D341Med (cell line): ENCODE measurements at regions not wholly inside any gene's neighbourhood (a gene's known extent, or its start where the extent isn't known, plus 50 kb on each side); places are given as distances from the start of the nearest gene placed in this dataset.

ENCODE experiments used
- DNase-seq: peaks from one replicate; pipeline ENCODE4 v3.0.0; 2012; ENCODE audit warnings: low spot score

DNA sequence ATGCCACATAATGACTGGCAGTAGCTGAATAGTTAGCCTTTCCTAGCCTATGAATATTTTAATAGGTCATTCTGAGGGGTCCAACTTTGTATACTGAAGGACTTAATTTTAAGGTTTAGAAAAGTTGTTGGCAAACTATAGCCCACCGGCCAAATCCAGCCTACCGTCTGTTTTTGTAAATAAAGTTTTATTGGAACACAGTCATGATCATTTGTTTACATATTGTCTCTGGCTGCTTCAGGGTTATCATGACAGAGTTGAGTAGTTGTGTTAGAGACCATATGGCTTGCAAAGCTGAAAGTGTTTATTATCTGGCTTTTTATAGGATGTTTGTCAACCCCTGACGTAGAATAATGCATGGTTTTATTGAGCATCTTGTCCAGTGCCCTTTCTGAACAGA lies 73.4 kb downstream of the NTMT2 start:
- no peak for DNase-seq

DNA sequence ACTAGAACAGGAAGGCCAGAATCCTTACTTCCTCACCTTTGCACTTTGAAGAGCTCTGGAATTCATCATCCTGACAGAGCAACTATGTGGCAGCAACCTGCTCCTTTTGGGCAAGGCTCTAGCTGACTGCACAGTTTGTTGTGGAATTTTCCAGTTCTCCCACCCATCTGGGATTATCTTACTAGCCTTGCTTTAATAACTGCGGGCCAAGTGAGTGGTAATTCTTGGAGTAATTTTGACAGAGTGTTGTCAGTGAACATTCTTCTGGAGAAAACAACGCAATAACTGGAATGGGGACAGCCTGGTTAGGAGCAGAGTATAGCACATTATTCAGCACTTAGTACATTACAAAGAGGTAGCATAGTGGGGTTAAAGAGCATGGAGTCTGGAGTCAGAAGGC lies 75.3 kb downstream of the NTMT2 start:
- no peak for DNase-seq

DNA sequence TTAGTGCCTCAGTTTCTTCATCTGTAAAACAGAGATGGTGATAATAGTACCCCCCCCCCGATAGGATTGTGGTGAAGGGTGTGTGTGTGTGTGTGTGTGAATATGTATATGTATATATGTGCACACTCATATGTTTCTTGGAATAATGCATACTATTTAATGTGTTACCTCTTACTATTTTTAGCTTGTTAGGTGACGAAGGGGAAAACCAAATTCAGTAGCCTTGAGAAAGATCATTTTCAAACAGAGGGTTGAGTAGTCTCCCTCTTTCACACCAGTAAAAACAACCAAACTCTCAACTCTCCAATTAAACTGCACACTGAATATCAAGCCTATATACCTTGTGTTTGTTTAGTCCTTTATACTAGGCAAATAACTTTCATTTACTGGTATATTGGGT lies 75.7 kb downstream of the NTMT2 start:
- no peak for DNase-seq

DNA sequence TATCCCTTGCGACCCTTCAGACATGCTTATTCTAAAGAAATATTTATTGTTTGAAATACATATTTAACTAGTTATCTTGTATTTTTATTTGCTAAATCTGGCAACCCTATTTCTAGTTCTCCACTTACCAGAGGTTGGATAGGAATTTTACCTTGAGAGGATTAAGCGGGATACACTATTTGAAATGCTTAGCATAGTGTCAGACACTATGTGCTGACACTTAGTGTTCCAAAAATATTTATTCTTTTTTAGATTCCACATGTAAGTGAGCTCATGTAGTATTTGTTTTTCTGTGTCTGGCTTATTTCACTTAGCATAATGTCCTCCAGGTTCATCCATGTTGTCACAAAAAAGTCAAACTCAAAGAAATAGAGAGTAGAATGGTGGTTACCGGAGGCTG lies 78.7 kb downstream of the NTMT2 start:
- DNase-seq, result no peak

DNA sequence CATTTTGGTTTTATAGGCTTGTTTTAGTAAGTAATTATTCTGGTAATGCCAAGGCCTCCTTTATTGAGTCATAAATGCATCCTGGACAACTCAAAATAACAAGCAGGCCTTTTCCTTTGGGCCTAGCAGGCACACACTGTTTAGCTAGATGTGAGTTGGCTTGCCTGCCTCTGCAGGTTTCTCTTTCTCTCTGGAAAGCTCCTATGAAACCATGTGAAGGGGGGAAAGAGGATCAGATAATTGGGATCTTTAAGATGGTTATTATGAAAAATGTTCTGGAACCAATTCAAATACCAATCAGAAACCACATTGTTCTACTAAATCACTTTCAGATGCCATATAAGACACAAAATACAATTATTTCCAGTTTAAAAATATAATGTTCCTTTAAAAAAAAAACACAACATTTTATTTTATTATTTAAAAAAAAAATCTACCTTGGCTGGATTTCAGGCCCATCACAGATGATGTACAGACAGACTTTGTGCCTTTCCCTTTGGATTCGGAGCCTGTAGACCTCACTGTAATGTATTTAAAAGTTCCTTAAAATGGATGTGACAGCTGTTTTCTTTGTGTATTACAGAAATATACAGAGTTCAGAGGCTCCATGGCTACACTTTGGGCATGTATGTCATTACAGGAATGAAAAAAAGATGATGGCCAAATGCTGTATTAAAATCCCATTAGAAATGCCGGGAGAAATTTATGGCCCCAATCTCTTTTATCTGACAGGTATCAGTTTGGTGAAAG lies 80.2 kb downstream of the NTMT2 start:
- DNase-seq, result no peak

DNA sequence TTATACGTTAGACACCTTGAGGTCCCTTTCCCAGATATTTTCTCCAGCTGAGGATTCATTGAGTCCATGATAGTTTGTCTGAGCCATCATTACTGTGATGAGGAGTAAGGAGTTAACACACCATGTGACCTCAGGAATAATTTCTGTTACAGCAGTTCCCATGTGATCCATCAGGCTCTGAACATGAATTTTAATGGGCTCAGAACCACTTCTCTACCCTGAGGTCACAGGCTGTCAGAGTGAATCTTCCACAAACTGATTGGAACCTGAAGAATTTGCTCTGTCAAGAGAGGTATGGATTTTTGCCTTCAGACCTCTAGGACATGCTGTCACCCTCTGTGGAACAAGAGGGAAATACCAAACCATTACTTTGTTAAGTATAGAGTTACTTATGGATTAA lies 81.0 kb downstream of the NTMT2 start:
- no peak for DNase-seq

DNA sequence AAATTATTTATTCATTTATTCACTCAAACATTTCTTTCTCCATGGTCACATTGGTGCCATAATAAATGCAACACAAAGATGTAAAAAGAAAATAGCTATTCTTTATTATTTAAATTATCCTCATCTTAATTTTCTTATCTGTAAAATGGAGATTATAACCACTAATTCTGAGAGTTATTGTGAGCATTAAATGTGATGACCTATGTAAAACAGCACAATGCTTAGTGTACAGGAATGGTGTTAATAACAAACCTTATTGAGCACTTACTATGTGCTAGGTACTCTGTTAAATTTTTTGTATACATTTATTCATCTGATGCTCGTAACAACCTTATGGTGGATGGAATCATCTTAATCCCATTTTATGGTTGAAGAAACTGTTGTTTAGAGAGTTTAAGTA lies 84.6 kb downstream of the NTMT2 start:
- no peak for DNase-seq

DNA sequence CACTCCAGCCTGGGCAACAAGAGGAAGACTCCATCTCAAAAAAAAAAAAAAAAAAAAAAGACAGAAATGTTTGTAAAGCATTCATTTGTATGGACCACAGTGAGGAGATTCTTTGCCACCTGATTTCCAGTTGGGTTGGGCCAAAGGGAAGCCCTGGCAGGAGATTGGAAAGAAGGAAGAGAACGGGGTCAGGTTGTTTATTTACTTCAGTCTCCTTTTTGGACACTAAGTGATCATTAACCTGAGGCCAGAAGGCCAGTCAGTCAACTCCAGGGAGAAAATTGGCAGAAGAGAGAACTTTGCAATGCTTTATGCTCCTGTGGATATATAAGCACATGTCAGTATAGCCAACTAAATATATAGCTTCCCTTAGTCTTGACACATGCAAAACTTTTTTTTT lies 85.9 kb downstream of the NTMT2 start:
- no peak for DNase-seq

DNA sequence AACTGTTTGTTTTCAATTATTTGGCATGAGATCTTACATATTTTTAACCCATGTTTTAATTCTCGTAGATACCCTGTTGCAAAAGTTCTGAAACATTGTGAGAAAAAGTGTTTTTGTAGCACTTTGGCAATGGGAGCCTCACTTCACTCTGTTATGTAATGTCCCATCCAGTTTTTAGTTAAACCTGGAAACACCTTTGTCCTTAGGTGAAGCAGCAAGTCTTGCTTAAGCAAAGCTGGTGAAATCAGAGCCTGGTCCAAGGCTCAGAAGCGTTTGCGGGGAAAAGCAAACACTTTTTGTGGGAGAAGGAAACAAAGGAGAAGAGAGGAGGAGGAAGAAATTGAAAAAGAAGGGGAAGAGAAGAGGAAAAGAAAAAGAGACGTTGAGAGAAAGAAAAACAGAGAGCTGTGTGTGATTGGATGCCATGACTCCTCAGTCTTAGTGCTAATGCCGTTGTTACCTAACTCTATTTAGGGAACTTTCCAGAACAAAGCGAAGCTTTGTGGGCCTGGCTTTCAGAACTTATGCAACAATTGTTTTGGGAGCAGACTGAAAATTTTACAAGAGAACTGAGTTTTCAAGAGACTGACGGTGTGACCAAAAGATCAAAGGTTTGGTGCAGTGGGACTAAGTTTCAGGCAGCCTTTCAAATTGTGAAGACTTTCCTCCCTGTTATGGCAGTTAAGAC lies 93.1 kb downstream of the NTMT2 start:
- DNase-seq, result no peak

DNA sequence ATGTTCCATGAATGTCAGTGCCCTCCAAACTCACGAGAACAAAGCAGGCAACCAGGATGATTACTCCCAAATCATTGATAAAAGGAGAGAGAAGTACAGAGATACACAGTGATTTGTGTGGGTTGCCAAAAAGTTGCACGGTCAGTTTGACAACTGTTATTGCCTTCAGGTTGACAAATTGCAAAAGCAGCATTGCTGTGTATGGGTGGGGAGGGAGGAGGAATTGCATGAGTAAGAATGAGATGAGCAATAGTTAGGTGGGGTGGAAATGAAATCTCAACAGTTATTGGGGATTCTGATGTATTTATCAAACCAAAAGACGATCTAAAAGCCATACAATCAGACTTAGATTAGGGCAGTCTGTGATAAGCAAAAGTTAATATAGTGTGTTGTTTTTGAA lies 93.7 kb downstream of the NTMT2 start:
- no peak for DNase-seq

DNA sequence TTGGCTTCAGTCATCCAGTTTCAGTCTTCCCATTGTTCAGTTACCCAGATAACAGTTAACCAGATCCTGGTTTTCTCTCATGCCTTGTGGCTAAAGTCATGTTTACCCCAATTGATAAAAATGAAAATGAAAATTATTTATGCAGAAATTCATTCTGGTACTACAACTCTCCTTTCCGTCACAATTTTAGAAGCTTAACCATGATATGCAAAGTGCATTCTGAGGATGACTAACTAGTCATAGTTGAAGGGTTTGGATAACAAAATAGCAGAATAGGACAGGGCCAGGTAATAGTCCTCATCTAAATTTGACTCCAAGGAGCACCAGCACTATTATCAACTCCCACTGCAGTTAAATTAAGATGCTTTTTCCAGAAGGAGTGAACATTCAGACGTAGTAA lies 94.7 kb downstream of the NTMT2 start:
- no peak for DNase-seq

DNA sequence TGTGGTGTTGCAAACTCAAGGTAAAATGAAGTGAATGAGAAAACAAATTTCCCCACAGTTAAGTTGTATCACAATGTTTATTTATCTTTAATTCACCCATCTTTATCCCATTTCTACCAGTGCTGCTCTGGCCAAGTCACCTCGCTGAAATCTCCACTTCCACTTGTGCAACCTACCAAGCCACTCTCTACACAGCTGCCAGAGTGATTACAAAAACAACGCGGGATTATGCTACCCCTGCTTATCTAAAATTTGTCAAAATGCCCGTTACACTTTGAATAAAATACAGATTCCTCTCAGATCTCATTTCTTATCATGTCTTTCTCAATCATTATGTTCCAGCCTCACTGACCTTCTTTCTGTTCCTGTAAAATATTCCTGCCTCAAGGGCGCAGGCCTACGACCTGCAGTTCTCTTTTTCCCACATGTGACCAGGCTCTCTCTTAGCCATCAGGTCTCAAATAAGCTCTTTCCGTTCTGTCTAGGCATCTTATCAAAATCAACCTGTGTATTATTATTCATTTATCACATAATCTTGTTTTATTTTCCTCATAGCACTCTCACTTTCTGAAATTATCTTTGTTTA lies 95.6 kb downstream of the NTMT2 start:
- DNase-seq, result no peak

DNA sequence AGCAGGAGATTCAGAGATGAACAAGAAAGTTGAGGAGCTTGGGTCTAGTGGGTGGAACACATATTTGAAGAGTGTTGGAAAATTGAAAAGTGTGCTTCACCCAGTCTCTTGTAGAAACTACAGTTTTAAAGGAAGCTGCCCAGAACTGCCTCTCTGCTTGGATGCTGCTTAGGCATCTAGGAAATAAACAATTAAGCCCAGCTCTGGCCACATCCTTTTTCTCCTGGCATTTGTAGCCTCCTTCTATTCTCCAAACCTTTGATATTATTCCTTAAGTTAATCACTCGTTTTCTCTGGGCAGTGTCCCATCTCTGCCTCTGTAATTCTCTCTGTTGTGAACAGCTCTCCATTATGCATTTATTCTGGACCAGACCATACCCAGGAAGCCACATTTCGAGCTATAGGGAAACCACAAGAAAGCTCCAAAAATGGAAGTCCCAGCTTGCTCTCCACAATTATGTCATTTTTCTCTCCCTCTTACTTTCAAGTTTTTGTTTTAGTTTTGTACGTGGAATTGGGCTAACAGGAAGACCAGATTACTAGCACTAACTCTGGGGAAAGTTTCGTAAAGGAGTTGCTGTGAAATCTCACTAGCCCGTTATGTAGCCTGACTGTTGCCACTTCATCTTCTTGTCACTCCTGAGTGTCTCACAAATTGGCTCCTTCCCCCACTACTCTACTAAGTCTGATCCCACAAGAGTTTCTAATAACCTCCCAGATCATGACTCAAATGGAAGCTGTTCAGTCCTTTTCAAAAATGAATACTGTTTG lies 102.2 kb downstream of the NTMT2 start:
- no peak for DNase-seq

DNA sequence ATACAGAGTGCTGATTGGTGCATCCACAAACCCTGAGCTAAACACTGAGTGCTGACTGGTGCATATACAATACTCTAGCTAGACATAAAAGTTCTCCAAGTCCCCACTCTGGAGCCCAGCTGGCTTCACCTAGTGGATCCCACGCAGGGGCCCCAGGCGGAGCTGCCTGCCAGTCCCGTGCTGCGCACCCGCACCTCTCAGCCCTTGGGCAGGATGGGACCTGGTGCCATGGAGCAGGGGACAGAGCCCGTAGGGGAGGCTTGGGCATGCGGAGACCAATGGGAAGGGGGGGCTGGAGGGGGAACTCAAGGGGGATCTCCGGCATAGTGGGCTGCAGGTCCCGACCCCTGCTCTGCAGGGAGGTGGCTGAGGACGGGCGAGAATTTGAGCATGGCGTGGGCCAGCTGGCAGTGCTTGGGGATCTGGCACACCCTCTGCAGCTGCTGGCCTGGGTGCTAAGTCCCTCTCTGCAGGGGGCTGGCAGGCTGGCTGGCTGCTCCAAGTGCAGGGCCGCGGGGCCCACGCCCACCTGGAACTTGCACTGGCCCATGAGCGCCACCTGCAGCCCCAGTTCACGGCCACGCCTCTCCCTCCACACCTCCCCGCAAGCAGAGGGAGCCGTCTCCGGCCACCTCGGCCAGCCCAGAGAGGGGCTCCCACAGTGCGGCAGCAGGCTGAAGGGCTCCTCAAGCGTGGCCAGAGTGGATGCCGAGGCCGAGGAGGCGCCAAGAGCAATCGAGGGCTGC lies 104.9 kb downstream of the NTMT2 start:
- no peak for DNase-seq

DNA sequence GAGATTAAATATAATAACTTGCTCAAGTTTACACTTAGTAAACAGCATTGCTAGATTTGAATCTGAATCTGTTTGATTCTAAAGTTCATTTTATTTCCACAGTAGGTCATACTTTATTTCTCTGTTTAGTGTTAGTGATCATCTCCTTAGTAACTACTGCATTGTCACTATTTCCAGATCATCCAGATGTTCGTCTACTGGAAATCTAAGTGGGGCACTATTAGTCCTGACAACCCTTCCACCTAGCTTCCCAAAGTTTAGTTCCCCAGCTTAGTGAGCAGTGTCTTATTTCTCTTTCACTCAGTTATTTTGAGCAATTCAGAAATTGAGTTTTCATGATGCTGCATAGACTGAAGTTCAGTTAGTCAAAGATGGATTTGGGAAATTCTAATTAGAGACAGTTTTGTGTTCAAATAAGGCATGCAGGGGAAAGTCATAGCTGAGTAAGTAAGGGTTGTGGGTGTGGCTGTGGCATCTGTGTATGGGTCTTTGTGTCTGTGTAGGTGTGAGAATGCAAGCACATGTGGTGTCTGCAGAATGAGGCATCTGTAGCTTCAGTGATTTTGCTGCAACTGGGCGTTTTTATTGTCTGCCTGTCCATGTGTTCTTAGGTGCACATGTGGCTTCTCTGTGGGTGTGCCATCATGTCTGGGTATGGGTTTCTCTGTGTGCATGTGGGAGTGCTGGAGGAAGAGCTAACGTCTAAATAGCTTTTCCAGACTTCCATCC lies 107.3 kb downstream of the NTMT2 start:
- DNase-seq, result no peak

DNA sequence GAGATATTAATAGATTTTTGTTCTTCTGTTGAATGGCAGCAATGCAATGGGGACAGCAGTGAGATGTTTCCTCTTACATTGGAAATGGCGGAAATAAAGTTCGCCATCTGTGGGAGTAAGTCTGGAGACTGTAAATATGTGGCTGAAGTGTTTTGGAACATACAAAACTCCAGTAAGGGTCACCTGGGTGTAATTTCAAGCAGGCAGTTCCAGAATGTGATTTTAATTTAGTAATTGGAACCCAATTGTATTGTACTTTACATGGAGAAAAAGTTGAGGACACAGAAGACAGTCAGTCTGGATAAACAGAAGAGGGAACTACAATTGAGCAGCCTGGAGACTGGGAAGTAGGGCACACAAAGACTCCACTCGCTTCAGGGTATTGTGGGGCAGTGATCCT lies 108.6 kb downstream of the NTMT2 start:
- DNase-seq, result no peak

DNA sequence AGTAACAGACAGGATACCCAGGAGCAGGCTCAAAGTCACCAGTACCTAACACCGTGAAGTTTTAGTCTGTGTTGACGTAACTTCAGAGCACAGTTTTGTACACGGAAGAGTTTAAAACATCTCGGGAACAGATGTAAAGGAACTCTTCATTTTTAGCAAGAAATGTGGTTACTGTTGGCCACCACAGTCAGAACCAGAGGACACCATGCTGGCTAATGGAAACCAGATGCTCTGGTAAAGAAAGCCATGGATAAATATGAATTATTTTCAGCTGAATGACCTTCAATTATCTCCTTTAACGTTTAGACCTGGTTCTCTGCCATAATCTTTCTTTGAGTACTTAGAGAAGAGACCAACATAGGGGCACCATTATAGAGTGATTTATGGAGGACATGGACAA lies 115.9 kb downstream of the NTMT2 start:
- DNase-seq, result no peak

DNA sequence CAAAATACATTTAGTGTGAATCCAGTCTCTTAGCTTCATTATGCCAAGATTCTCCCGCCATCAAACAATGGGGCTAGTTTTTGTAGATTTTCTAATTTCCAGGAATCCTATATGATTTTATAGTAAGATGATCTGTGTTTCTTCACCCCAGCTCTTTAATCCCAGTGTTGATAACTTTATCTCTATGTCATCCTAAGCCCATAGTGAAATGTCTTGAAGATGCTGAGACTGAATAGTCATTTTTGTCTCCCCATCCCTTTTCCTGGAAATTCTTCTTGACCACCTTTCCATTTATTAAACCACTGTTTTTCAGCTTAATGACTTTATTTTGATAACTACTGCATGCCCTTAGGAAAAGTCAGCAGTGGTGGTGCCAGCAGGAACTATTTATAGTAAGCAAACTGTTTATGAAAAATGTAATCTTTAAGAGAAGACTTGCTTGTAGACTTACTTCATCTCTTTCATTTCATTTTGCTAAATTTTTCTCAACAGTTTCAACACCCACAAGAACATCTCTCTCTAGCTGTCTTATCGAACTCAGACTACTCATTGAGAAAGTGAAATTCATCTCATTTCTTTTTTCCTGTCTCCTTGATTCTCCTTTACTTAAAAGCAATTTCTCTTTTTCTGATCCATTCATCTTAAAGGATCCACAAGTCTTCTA lies 116.6 kb downstream of the NTMT2 start:
- DNase-seq, result no peak

DNA sequence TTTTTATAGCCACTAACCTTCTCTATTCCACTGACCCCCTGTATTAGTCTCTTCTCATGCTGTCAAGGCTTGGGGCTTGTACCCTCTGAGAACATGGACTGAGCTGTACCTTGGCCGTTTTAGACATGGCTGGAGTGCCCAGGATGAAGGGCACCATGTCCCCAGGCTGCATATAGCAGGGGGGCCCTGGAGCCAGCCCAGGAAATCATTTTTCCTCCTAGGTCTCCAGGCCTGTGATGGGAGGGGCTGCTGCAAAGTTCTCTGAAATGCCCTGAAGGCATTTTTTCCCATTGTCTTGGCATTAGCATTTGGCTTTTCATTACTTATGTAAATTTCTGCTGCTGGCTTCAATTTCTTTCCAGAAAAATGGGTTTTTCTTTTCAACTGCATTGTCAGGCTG lies 119.5 kb downstream of the NTMT2 start:
- DNase-seq, result no peak

DNA sequence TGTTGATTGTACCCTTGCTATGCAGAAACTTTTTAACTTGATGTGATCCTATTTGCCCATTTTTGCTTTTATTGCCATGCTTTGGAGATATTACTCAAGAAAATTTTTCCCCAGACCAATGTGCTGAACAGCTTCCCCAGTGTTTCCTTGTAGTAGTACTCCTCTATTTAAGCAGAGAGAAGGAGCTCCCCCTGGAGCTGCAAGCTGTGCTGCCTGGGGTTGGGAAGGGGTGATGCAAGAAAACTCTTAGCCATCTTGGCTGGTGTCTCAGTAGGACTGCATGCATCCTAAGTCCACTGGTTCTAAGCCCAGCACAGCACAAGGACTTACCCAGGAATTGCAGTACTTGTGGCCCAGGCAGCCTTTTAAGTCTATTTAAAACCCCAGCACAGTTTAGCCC lies 121.6 kb downstream of the NTMT2 start:
- DNase-seq, result no peak
